NCI-H526 (cell line): ENCODE measurements at regions not wholly inside any gene's neighbourhood (a gene's known extent, or its start where the extent isn't known, plus 50 kb on each side); places are given as distances from the start of the nearest gene placed in this dataset.

ENCODE experiments used
- DNase-seq, 2 experiments: peaks; one replicate each; lab custom pipeline; 2025; lab: John Stamatoyannopoulos, UW

DNA sequence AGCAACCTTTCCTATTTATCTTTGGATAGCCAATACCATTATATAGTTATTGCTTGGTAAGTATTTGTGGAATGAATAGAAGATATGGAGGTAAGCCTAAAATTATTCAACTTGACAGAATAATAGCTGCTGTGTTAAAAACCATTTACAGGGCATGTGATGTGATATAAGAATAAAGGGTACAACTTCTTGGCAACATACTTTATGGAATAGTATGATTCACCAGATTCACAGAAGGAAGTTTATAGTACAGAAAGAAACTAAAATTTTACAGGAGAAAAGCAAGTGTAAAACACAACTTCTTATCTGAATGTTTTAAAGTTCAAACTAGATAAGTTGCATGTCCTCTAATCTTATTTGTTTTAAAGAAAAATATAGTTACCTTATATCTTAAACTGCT is 186.4 kb upstream of the ZRANB2 start:
- DNase-seq, result no peak

DNA sequence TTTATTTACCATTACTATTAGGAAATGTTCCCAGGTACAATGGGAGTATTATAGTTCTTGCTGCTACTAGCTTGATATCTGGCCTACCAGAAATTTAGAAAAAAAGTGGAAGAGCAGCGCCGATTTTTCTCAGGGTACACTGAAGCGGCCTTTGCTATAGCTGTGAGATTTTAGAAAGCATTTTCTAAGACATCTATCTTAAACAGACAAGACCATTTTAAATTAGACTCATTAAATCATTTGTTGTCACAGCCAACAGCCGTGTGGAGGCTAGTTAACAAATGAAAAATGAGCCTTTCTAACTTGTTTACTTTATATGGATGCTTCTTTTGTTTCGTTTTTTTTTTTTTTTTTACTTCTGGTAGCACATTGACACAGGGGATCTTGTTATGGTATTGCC is 183.2 kb upstream of the ZRANB2 start:
- no peak for DNase-seq

DNA sequence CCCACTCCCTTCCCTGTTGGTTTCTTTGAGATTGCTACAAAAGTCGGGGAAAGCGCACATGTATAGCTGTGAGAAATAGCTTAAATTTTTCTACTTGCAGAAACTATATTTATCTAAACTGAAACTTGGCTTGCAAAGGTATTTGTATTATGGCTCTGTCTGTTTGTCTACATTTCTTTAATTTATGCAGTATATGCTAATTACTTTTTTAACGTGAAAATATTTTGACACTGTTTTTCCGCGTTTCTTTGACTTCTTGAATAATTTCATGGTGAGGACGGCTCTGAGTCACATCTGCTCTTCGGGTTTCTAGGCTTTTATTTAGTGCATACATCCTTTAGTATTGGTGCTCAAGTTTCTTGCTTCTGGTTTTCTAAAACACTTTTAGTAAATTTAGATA is 182.1 kb upstream of the ZRANB2 start:
- no peak for DNase-seq

DNA sequence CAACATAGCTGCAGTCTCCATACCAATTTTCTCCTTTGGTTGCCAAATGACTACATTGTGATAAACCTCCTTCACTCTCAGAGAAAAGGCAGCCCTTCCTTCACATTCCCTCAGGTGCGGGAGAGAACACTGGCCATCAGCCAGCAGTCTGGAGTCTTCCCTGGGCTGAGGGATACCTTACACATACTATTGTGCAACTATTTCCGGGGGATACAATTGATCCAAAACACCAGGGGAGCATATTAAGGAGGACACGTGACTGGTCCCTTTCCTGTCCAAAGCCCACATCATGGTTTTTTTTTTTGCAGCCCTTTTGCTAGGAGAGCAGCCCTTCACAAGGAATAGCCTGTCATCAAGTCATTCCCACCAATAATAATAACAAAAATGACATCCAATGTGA is 172.1 kb upstream of the ZRANB2 start:
- no peak for DNase-seq

- no peak for DNase-seq
These were observed 164.4 kb upstream of the ZRANB2 start for GRCh38 chr1:71245246-71245645.

- no peak for DNase-seq
These were observed 161.4 kb upstream of the ZRANB2 start for GRCh38 chr1:71242239-71242638.

DNA sequence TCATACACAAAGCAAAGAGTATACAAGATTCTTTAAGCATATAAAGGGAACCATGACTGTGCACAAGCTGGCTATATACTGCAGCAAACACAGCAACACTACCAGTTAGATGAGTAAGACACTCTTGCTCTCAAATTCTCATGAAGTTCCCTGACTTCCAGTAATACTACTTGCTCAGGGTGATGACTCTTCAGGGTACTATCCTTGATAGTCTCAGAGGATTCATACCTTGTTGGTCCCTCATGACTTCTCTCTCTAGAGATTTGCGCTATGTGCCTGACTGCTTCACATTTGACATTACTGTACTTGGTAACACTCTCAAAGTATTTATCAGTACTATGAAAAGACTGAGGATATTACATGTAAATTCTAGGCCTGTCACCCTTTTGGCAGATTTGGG is 159.8 kb upstream of the ZRANB2 start:
- DNase-seq, result no peak

DNA sequence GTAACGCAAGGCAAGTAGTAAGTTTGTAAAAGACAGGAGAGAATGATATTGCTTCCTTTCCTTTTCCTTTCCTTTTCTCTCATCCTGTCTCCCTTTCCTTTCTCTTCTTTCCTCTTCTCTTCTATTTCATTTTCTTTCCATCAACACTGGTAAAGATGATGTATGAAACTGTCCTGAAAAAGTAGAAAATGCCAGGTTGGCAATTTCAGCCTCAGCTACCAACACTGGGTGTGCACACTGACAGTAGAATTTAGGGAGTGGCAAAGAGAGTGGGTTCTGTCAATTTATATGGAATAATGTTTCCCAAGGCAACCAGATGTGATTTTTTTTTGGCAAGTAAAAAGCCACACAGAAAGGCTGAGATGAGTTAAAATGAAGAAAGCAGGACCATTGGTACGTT is 155.7 kb upstream of the ZRANB2 start:
- DNase-seq, result no peak

DNA sequence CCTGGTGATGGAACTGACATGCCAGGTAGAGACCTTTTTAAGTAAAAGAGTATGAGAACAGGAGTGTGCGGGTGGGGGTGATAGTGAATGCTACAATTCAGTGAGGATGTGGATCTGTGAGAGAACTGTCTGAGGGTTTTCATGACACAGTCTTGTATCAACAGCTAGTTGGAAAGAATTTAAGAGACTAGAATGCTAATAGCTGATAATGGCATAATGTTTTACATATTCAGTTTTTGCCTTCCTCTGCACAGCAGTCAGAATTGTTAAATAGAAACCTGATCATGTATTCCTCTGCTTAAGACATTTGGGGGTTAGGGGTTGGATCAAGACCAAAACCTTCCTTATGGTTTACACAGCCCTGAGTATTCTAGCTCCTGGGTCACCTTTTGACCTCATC is 152.8 kb upstream of the ZRANB2 start:
- peak in 1 of 2 experiments; percentile 0 for DNase-seq

GRCh38 chr1:71232786-71233185 is 152.0 kb upstream of the ZRANB2 start:
- DNase-seq, result no peak

DNA sequence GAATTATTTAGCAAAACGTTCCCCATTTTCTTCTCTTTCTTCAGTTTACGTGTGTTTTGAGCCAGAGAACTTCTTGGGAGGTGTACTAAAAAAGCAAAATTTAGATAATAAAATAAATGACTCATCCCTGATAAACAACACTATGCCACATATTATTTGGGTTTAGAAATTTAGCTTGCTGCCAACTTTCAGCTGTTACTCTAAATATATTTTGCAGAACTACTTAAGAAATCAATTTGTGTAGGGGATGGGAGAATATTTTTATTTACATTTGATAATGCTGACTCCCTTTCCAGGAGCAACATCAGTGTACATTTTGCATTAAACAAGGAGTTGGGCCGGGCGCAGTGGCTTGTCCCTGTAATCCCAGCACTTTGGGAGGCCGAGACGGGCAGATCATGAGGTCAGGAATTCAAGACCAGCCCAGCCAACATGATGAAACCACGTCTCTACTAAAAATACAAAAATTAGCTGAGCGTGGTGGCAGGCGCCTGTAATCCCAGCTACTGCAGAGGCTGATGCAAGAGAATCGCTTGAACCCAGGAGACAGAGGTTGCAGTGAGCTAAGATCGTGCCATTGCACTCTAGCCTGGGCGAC is 151.4 kb upstream of the ZRANB2 start:
- no peak for DNase-seq

DNA sequence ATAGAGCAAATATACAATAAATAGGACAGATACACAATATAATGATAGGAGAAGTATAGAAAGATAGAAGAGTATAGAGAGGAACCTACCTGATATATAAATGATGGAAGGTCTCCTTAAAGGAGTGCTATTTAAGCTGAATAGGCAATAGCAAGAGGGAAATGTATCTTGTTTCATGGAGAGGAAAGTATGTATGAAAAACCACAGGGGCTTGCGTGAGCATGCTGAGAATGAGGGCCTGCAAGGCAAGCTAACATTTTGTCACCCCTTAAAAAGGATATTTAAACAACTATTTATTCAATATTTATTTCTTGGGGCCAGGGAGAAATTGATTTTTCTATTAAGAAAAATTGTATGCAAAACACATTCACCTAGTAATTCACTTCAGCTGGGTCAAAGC is 150.9 kb upstream of the ZRANB2 start:
- peak in 1 of 2 experiments; percentile 6 for DNase-seq

GRCh38 chr1:71228742-71229365 is 148.0 kb upstream of the ZRANB2 start:
- DNase-seq, result no peak

- DNase-seq, result no peak
These were observed 147.4 kb upstream of the ZRANB2 start for GRCh38 chr1:71228241-71228640.

- no peak for DNase-seq
These were observed 144.0 kb upstream of the ZRANB2 start for GRCh38 chr1:71224741-71225377.

DNA sequence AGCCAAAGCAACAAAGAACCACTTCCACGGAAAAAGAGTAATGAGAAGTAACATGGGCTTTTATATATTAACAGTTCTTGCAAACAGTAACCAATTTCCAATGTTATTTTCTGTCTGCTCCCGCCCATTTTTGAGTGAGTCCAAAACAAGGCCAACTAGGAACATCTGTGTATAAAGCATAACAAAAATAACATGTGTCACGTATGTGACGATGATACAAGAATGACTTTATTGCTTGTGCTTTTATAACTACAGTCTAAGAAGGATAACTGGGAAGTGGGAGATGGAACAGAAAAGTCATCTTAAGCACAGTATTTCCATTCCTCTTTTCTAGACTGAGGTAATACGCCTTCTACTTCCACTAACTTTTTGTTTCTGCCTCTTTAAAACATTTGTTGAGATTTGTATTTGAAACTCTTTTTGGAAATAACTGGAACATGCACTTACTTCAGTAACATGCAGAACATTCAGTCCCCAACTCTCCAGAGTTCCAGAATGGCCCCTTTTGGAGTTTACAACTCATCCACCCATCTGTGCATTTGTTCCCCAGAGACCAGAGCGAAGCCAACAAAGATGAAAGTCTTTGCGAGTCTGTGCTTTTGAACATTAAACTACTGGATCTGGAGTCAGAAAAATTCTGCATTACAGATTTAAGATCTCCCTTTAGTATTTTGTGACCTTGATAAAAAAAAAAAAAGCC is 143.0 kb upstream of the ZRANB2 start:
- DNase-seq, result no peak

DNA sequence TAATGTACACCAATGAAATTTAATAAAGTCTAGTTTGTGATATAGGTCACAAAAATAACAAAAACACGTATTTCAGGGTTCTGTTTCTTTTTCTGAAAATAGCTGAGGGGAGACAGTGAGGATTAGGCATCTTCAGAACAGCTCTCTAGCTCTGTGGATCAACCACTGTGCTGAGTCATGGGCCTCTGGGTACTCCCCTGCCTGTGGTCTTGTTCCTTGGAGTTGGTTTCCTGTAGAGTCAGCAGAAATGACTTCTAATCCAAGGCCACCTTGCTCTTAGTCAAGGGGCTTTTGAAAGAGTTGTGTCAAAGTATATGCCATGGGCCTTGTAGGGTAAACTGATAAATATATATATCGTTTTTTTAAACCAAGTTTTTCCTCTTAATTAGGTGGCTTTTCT is 141.8 kb upstream of the ZRANB2 start:
- no peak for DNase-seq

- no peak for DNase-seq
These were observed 129.9 kb upstream of the ZRANB2 start for GRCh38 chr1:71210718-71211117.

DNA sequence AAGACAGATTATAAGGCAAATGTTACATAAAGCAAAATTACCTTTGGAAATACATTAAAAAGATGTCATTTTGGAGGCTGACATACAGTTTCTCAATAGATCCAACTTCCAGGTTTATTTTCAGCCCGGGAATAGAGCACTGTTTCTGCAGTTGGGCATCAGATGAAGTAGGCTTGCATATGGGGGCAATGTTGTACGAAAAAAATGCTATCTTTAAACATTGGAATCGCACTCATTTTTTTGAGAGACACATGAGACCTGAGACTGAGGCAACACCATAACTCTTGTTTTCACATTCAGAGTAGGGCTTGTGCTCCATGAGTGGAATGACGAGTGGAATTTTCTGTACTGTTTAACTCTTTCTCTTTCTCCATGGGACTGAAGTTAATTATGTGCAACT is 122.4 kb upstream of the ZRANB2 start:
- no peak for DNase-seq

GRCh38 chr1:71200503-71200902 is 119.7 kb upstream of the ZRANB2 start:
- DNase-seq, result no peak

GRCh38 chr1:71196685-71197084 is 115.8 kb upstream of the ZRANB2 start:
- DNase-seq, result peak in 1 of 2 experiments; percentile 44

GRCh38 chr1:71193153-71193552 is 112.3 kb upstream of the ZRANB2 start:
- no peak for DNase-seq

GRCh38 chr1:71191520-71191919 is 110.7 kb upstream of the ZRANB2 start:
- no peak for DNase-seq
